ENCODE measurements at regions not wholly inside any gene's neighbourhood (a gene's known extent, or its start where the extent isn't known, plus 50 kb on each side); places are given as distances from the start of the nearest gene placed in this dataset.

- TF ChIP-seq EP300 (IDR thresholded peaks at IDR 0.05): no peak
- TF ChIP-seq POLR2A (IDR thresholded peaks at IDR 0.05): no peak
- TF ChIP-seq CTCF (IDR thresholded peaks at IDR 0.05): no peak
Measured at GRCh38 chr2:19198381-19198780, 160.0 kb downstream of the OSR1 start.

All from upper lobe of left lung (tissue), 4 donors.